ENCODE measurements at regions not wholly inside any gene's neighbourhood (a gene's known extent, or its start where the extent isn't known, plus 50 kb on each side); places are given as distances from the start of the nearest gene placed in this dataset.
"Not testable (repeated sequence)": the region's sequence is repeated elsewhere in the genome, so short reads cannot be mapped to it uniquely, and the experiment has no call there.

DNA sequence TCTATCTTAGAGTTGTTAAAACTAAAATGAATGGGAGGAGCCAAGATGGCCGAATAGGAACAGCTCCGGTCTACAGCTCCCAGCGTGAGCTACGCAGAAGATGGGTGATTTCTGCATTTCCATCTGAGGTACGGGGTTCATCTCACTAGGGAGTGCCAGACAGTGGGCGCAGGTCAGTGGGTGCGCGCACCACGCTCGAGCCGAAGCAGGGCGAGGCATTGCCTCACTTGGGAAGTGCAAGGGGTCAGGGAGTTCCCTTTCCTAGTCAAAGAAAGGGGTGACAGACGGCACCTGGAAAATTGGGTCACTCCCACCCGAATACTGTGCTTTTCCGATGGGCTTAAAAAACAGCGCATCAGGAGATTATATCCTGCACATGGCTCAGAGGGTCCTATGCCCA, 140.3 kb upstream of the MRPS30 start:
- H3K9me3 ChIP-seq (ENCODE audit: control insufficient read depth, low read length); H3K27me3 ChIP-seq (ENCODE audit: control insufficient read depth in 1 of 2, insufficient read depth in 2 of 2, low read length in 1 of 2); H3K27ac ChIP-seq (ENCODE audit: low read depth in 1 of 2, low read length in 2 of 2); H3K4me1 ChIP-seq (ENCODE audit: control insufficient read depth in 1 of 2, insufficient read depth in 2 of 2, low read length in 2 of 2); ATAC-seq (ENCODE audit: low FRiP score); H3K36me3 ChIP-seq (ENCODE audit: control insufficient read depth in 1 of 2, insufficient read depth in 2 of 2, low read length in 1 of 2); intact Hi-C loops (cut with DNase I); H3K4me3 ChIP-seq (ENCODE audit: low read length in 2 of 2); DNase-seq: not testable (repeated sequence)
- 93 to 94% methylated on average over 16 of the region's 16 CpGs for WGBS, 2 donors

DNA sequence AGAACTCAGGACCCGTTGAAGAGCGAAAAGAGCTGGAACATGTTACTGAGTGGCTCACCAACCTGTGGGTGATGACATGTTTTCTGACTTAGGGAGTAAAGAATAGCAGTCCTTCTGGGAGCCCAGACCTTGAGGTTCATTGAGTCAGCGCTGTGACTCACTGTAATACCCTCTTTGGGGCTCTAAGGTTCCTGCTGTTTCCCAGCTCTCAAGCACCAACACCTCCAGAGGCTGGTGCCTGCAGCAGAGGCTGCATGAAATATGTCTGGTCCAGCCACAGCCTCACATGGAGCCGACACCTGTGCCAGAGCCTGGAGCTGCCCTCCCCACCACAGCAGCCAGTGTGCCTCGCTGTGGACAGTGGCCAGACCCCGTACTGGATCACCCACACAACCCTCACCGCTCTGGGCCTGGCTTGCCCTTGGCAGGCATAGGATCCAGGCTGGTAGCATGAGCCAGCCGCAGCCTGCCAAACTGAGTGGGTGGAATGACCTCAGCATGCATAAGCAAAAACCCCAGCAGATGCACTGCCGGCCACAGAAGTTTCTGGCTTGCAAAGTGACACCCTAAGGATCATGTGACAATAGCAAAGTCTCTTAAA, 143.5 kb upstream of the MRPS30 start:
- peak in 1 of 2 donors; percentile 42 for DNase-seq
- H3K4me1 ChIP-seq (ENCODE audit: control insufficient read depth in 1 of 2, insufficient read depth in 2 of 2, low read length in 2 of 2): no peaks in the 10 kb centered on the region
- 38 to 41% methylated on average over 9 of the region's 9 CpGs for WGBS, 2 donors
- no peaks in the 10 kb centered on the region for H3K9me3 ChIP-seq (ENCODE audit: control insufficient read depth, low read length)
- no peaks in the 10 kb centered on the region for H3K36me3 ChIP-seq (ENCODE audit: control insufficient read depth in 1 of 2, insufficient read depth in 2 of 2, low read length in 1 of 2)
- intact Hi-C loops (cut with DNase I): no loop called here
- no peak for ATAC-seq (ENCODE audit: low FRiP score)
- H3K27ac ChIP-seq (ENCODE audit: low read depth in 1 of 2, low read length in 2 of 2): no peak overlapping the region
- no peak overlapping the region for H3K4me3 ChIP-seq (ENCODE audit: low read length in 2 of 2)
- no peaks in the 10 kb centered on the region for H3K27me3 ChIP-seq (ENCODE audit: control insufficient read depth in 1 of 2, insufficient read depth in 2 of 2, low read length in 1 of 2)

DNA sequence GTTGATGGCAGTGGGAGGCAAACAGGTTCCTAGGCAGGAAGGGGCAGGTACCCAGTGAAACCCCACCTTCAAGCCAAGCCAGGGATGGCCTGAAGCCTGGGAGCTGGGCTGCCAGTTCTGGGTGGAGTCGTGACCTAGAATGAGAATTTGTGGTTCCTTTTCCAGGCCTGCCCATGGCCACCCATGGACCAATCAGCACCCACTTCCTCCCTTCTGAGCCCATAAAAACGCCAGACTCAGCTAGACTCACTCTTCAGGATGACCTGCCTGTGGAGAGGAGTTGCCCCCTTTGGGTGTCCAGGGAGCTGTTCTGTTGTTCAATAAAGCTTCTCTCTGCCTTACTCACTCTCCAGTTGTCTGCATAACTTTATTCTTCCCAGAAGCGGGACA, 144.0 kb upstream of the MRPS30 start:
- Histone ChIP-seq H3K9me3 (ENCODE audit: control insufficient read depth, low read length) (no peaks in the 10 kb centered on the region), H3K27me3 (ENCODE audit: control insufficient read depth in 1 of 2, insufficient read depth in 2 of 2, low read length in 1 of 2) (no peaks in the 10 kb centered on the region), H3K27ac (ENCODE audit: low read depth in 1 of 2, low read length in 2 of 2) (no peak overlapping the region), H3K4me1 (ENCODE audit: control insufficient read depth in 1 of 2, insufficient read depth in 2 of 2, low read length in 2 of 2) (no peaks in the 10 kb centered on the region), H3K4me3 (ENCODE audit: low read length in 2 of 2) (no peak overlapping the region), H3K36me3 (ENCODE audit: control insufficient read depth in 1 of 2, insufficient read depth in 2 of 2, low read length in 1 of 2) (no peaks in the 10 kb centered on the region)
- ATAC-seq (ENCODE audit: low FRiP score): no peak
- no peak for DNase-seq
- WGBS, 2 donors: 88 to 93% methylated on average over 3 of the region's 3 CpGs
- intact Hi-C loops (cut with DNase I): no loop called here

DNA sequence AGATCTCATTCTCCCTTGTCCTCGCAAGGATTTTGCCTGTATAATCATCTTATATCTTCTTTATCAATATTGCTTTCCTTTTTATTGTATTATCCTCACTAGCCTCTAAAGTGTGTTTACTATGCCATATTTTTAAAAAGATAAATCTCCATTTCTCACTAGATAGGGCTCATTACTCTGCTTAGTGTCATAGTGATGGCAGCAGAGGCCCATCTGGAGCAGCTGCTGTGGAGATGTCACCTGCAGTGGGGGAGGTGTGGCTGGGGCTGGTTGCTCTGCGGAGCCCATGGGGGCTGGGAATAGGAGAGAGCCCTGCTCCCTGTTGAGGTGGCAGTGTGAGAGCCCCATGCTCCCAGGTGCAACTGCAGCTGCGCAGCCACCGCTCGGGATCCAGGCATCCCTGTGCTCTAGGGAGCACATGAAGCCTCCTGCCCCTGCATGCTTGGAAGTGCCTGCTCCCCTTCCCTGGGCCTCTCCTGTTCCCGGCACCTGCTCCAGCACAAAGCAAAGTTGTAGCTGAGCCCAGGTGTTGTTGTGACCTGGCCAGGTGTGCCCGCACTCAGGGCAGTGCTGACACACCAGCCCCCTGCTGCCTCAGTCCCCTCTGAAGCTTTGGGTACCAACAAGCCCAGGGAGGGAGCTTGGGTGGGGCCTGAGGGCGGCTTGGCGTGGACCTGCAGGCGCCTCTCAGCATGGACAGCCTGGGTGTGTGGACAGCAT, 144.6 kb upstream of the MRPS30 start:
- Histone ChIP-seq H3K4me3 (ENCODE audit: low read length in 2 of 2) (no peak overlapping the region), H3K4me1 (ENCODE audit: control insufficient read depth in 1 of 2, insufficient read depth in 2 of 2, low read length in 2 of 2) (no peaks in the 10 kb centered on the region), H3K27ac (ENCODE audit: low read depth in 1 of 2, low read length in 2 of 2) (no peak overlapping the region), H3K36me3 (ENCODE audit: control insufficient read depth in 1 of 2, insufficient read depth in 2 of 2, low read length in 1 of 2) (no peaks in the 10 kb centered on the region), H3K9me3 (ENCODE audit: control insufficient read depth, low read length) (no peaks in the 10 kb centered on the region), H3K27me3 (ENCODE audit: control insufficient read depth in 1 of 2, insufficient read depth in 2 of 2, low read length in 1 of 2) (no peaks in the 10 kb centered on the region)
- WGBS, 2 donors: 92 to 96% methylated on average over 10 of the region's 10 CpGs
- ATAC-seq (ENCODE audit: low FRiP score) (peak; percentile 62), DNase-seq (no peak)
- intact Hi-C loops (cut with DNase I): no loop called here

DNA sequence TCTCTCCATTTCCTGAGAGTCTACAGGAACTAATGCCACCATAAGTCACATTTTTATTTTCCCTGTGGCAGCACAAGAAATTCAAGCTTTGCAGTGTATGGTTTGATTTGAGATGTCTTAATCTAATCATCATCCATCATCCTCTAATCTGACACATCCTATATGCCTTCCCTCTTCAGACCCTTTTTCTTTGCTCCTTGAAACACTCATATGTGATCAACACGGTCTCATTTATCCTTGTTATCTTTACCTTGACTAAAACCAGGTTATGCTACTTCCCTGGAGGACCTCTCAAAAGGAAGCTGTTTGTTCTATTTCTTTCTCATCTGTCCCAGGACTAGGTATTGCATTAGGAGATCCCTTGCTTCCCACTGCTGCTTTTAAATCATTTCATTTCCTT, 146.9 kb upstream of the MRPS30 start:
- intact Hi-C loops (cut with DNase I): no loop called here
- H3K36me3 ChIP-seq (ENCODE audit: control insufficient read depth in 1 of 2, insufficient read depth in 2 of 2, low read length in 1 of 2): no peaks in the 10 kb centered on the region
- no peak overlapping the region for H3K4me3 ChIP-seq (ENCODE audit: low read length in 2 of 2)
- DNase-seq (no peak), ATAC-seq (ENCODE audit: low FRiP score) (no peak)
- no peak overlapping the region for H3K27ac ChIP-seq (ENCODE audit: low read depth in 1 of 2, low read length in 2 of 2)
- H3K27me3 ChIP-seq (ENCODE audit: control insufficient read depth in 1 of 2, insufficient read depth in 2 of 2, low read length in 1 of 2): no peaks in the 10 kb centered on the region
- H3K9me3 ChIP-seq (ENCODE audit: control insufficient read depth, low read length): no peaks in the 10 kb centered on the region
- H3K4me1 ChIP-seq (ENCODE audit: control insufficient read depth in 1 of 2, insufficient read depth in 2 of 2, low read length in 2 of 2): no peaks in the 10 kb centered on the region
- WGBS, 2 donors: 74 to 81% methylated on average over 1 of the region's 1 CpG

DNA sequence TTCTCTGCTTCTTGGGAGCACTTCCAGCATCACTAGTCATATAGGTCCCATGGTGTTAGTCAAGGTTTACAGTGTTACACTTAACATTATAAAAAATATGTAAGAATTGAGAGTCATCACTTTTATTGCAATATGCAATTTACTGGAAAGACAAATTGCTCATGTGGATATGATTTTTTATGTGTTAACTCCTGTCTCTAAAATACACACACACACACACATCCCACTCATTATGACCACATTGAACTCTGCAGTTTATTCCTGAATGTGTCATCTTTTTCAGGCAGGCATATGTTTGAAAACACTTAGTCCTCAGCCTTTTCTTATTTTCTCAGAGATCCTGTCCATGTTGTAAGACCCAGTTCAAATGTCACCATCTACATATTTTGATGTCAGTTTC, 148.5 kb upstream of the MRPS30 start:
- Histone ChIP-seq H3K36me3 (ENCODE audit: control insufficient read depth in 1 of 2, insufficient read depth in 2 of 2, low read length in 1 of 2) (no peaks in the 10 kb centered on the region), H3K9me3 (ENCODE audit: control insufficient read depth, low read length) (no peaks in the 10 kb centered on the region), H3K27ac (ENCODE audit: low read depth in 1 of 2, low read length in 2 of 2) (no peak overlapping the region), H3K4me3 (ENCODE audit: low read length in 2 of 2) (no peak overlapping the region), H3K4me1 (ENCODE audit: control insufficient read depth in 1 of 2, insufficient read depth in 2 of 2, low read length in 2 of 2) (no peaks in the 10 kb centered on the region), H3K27me3 (ENCODE audit: control insufficient read depth in 1 of 2, insufficient read depth in 2 of 2, low read length in 1 of 2) (no peaks in the 10 kb centered on the region)
- DNase-seq: no peak
- intact Hi-C loops (cut with DNase I): no loop called here
- ATAC-seq (ENCODE audit: low FRiP score): no peak

DNA sequence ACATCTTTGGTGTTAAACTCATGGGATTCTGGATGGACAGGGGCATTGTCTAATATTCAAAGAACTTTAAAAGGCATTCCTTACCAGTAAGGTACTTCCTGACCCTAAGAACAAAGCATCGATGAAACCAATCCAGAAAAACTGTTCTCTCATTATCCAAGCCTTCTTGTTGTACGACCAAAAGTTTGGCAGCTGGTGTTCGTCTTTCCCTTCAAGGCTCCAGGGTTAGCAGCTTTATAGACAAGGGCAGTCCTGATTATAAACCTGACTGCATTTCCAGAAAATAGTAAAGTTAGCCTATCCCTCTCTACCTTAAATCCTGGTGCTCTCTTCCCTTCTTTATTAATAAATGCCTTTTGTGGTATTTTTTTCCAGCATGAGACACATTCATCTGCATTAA, 149.4 kb upstream of the MRPS30 start:
- H3K36me3 ChIP-seq (ENCODE audit: control insufficient read depth in 1 of 2, insufficient read depth in 2 of 2, low read length in 1 of 2): no peaks in the 10 kb centered on the region
- no peaks in the 10 kb centered on the region for H3K27me3 ChIP-seq (ENCODE audit: control insufficient read depth in 1 of 2, insufficient read depth in 2 of 2, low read length in 1 of 2)
- no peak overlapping the region for H3K27ac ChIP-seq (ENCODE audit: low read depth in 1 of 2, low read length in 2 of 2)
- no peak for ATAC-seq (ENCODE audit: low FRiP score)
- no peak overlapping the region for H3K4me3 ChIP-seq (ENCODE audit: low read length in 2 of 2)
- DNase-seq: no peak
- no peaks in the 10 kb centered on the region for H3K4me1 ChIP-seq (ENCODE audit: control insufficient read depth in 1 of 2, insufficient read depth in 2 of 2, low read length in 2 of 2)
- no peaks in the 10 kb centered on the region for H3K9me3 ChIP-seq (ENCODE audit: control insufficient read depth, low read length)
- intact Hi-C loops (cut with DNase I): no loop called here
- 56 to 58% methylated on average over 3 of the region's 3 CpGs for WGBS, 2 donors

DNA sequence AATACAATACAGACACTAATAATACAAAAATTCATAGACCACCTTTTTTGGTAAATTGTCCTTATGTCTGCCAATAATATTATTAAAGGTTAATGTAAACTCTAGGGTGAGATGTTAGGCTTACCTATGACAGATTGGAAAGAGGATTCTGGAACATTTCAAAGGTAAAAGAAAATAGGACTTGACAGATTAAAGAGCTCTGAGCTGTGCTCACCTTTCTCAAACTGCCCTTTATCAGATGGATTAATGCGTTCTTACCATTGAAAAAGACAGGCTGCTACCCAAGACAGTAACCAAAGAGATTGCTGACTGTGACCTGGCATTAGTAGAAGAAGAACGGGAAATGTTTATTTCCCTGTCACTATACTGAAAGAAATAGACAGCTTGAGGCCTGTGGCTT, 156.1 kb upstream of the MRPS30 start:
- no peaks in the 10 kb centered on the region for H3K27me3 ChIP-seq (ENCODE audit: control insufficient read depth in 1 of 2, insufficient read depth in 2 of 2, low read length in 1 of 2)
- no peak overlapping the region for H3K27ac ChIP-seq (ENCODE audit: low read depth in 1 of 2, low read length in 2 of 2)
- WGBS, 2 donors: 43 to 48% methylated on average over 2 of the region's 2 CpGs
- no peaks in the 10 kb centered on the region for H3K36me3 ChIP-seq (ENCODE audit: control insufficient read depth in 1 of 2, insufficient read depth in 2 of 2, low read length in 1 of 2)
- H3K4me1 ChIP-seq (ENCODE audit: control insufficient read depth in 1 of 2, insufficient read depth in 2 of 2, low read length in 2 of 2): no peaks in the 10 kb centered on the region
- ATAC-seq (ENCODE audit: low FRiP score) (no peak), DNase-seq (no peak)
- no peaks in the 10 kb centered on the region for H3K9me3 ChIP-seq (ENCODE audit: control insufficient read depth, low read length)
- intact Hi-C loops (cut with DNase I): no loop called here
- no peak overlapping the region for H3K4me3 ChIP-seq (ENCODE audit: low read length in 2 of 2)

DNA sequence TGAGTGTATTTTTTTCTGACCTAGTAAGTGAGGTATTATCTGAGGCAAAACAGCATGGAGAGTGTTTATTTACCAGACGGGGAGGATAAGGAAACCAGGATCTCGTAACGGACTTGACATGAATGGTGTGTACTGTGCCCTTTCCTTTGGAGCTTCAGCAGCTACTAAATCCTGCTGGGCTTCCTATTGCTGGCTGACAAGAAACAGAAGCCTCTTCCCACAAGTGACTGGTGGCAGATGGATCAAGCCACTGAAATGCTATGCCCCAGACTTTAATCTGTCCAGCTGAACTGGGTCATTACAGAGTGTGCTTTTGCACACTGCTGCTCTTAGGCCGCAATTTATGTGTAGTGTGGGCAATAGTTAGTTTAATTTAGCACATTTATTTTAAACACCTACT, 162.7 kb upstream of the MRPS30 start:
- H3K36me3 ChIP-seq (ENCODE audit: control insufficient read depth in 1 of 2, insufficient read depth in 2 of 2, low read length in 1 of 2): no peaks in the 10 kb centered on the region
- H3K9me3 ChIP-seq (ENCODE audit: control insufficient read depth, low read length): no peaks in the 10 kb centered on the region
- H3K27ac ChIP-seq (ENCODE audit: low read depth in 1 of 2, low read length in 2 of 2): no peak overlapping the region
- H3K4me1 ChIP-seq (ENCODE audit: control insufficient read depth in 1 of 2, insufficient read depth in 2 of 2, low read length in 2 of 2): no peaks in the 10 kb centered on the region
- ATAC-seq (ENCODE audit: low FRiP score) (no peak), DNase-seq (no peak)
- no peak overlapping the region for H3K4me3 ChIP-seq (ENCODE audit: low read length in 2 of 2)
- WGBS, 2 donors: 75 to 77% methylated on average over 4 of the region's 4 CpGs
- intact Hi-C loops (cut with DNase I): no loop called here
- no peaks in the 10 kb centered on the region for H3K27me3 ChIP-seq (ENCODE audit: control insufficient read depth in 1 of 2, insufficient read depth in 2 of 2, low read length in 1 of 2)

Data from aorta (tissue), 5 donors.